Activated T-cell treated with anti-CD3 and anti-CD28 coated beads, Interleukin-2, amount 50 U/mL, for 48 hours (primary cell): ENCODE measurements at regions not wholly inside any gene's neighbourhood (a gene's known extent, or its start where the extent isn't known, plus 50 kb on each side); places are given as distances from the start of the nearest gene placed in this dataset.
A peak's percentile ranks its signal among the peaks of the same experiment; 100 is the strongest.
"Not testable (repeated sequence)": the region's sequence is repeated elsewhere in the genome, so short reads cannot be mapped to it uniquely, and the experiment has no call there.

Experiments used
- DNase-seq, 2 experiments: peaks; one replicate each; pipeline ENCODE4 v3.0.0-alpha.2; 2020

GRCh38 chr19:30690525-30690924 is 318.3 kb downstream of the ZNF536 start:
- DNase-seq = no peak

- no peak for DNase-seq
Measured at GRCh38 chr19:30689474-30689873, 317.3 kb downstream of the ZNF536 start.

GRCh38 chr19:30688696-30689095 is 316.5 kb downstream of the ZNF536 start:
- DNase-seq = no peak

GRCh38 chr19:30686826-30687566 is 314.8 kb downstream of the ZNF536 start:
- DNase-seq = no peak

- DNase-seq = no peak
Measured at GRCh38 chr19:30686176-30686820, 314.1 kb downstream of the ZNF536 start.

- no peak for DNase-seq
Measured at GRCh38 chr19:30685426-30686000, 313.3 kb downstream of the ZNF536 start.

- no peak for DNase-seq
Measured at GRCh38 chr19:30684613-30685012, 312.4 kb downstream of the ZNF536 start.

- DNase-seq = peak; percentile 72 to 73
Measured at GRCh38 chr19:30682999-30683536, 310.9 kb downstream of the ZNF536 start.

- DNase-seq = no peak
Measured at GRCh38 chr19:30682146-30682998, 310.2 kb downstream of the ZNF536 start.

GRCh38 chr19:30681162-30682100 is 309.2 kb downstream of the ZNF536 start:
- no peak for DNase-seq

GRCh38 chr19:30680399-30680798 is 308.2 kb downstream of the ZNF536 start:
- DNase-seq = not testable (repeated sequence)

- no peak for DNase-seq
Measured at GRCh38 chr19:30679789-30680188, 307.6 kb downstream of the ZNF536 start.

- DNase-seq = no peak
Measured at GRCh38 chr19:30679153-30679702, 307.0 kb downstream of the ZNF536 start.

- no peak for DNase-seq
Measured at GRCh38 chr19:30678168-30678567, 306.0 kb downstream of the ZNF536 start.

GRCh38 chr19:30677702-30678101 is 305.5 kb downstream of the ZNF536 start:
- no peak for DNase-seq

- DNase-seq = no peak
Measured at GRCh38 chr19:30676990-30677679, 305.0 kb downstream of the ZNF536 start.

GRCh38 chr19:30675086-30675485 is 302.9 kb downstream of the ZNF536 start:
- DNase-seq = no peak

- DNase-seq = no peak
Measured at GRCh38 chr19:30674656-30675055, 302.5 kb downstream of the ZNF536 start.

- DNase-seq = no peak
Measured at GRCh38 chr19:30673336-30673735, 301.2 kb downstream of the ZNF536 start.

- DNase-seq = no peak
Measured at GRCh38 chr19:30672926-30673325, 300.7 kb downstream of the ZNF536 start.

- no peak for DNase-seq
Measured at GRCh38 chr19:30671622-30672051, 299.5 kb downstream of the ZNF536 start.
